ENCODE measurements at regions not wholly inside any gene's neighbourhood (a gene's known extent, or its start where the extent isn't known, plus 50 kb on each side); places are given as distances from the start of the nearest gene placed in this dataset.
"Not testable (repeated sequence)": the region's sequence is repeated elsewhere in the genome, so short reads cannot be mapped to it uniquely, and the experiment has no call there.

DNA sequence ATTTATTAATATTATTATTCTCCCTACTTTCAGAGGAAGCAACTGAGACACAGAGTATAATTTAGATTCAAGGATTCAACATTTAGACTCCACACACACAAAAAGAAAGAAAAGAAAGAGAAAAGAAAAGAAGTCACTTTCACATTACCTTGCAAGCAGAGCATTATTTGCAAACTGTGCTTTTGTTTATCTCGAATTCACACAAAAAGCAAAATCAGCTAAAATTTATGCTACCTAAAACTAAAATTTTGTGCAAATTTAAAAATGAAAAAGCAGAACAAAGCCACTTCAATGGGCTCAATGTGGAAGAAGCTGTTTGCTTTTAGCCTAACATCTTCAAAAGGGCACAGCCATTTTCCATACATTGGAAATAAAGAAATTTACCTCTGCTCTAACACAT lies 1282.7 kb upstream of the GYPC start:
- no peak for DNase-seq

DNA sequence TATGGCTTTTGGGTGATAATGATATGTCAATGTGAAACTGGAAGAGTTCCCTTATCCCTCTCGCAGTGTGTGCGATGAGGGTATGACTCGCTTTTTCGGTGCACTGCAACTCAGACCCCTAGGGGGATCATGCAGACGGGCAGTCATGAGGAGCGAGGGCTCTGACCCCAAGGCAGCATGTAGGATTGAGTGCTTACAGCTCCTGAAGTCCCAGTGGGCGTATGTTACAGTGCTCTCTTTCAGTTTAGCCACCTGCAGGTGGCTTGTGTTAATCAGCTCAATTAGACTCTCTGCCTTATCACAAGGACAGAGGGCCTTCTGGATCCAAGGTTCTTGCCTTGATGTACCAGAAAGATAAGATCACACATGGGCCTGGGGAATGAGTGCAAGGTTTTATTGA lies 1269.9 kb upstream of the GYPC start:
- DNase-seq = no peak

DNA sequence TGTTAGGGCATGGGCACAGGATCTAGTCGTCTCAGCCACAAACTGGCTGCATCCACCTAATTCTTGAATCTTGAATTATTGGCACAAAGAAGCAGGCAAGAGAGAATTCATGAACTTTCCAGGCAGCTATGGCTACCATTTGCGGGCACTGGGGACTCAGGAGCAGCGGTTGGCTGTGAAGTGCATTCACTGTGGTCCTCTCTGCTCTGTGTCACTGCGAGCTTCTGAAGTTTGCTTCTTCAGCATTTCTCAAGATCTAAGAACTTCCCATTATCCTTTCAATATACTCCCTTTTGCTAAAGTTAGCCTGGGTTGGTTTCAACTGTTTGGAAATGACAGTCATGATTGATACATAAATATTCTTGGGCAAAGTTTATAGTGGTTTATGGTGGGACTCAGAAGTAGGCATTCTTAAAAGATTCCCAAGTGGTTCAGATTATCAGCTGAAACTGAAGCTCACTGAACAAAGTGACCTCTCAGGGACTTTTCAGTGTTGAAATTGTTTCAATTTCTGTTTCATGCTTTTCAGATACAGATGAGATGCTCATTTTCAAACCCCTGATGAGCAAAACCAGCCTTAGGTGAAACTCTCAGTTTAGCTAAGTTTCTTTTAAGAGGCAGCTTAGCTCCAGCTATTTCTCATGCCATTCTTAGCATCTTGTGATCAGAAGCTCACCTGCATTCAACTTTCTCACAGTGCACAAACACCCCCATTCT lies 1258.3 kb upstream of the GYPC start:
- no peak for DNase-seq

DNA sequence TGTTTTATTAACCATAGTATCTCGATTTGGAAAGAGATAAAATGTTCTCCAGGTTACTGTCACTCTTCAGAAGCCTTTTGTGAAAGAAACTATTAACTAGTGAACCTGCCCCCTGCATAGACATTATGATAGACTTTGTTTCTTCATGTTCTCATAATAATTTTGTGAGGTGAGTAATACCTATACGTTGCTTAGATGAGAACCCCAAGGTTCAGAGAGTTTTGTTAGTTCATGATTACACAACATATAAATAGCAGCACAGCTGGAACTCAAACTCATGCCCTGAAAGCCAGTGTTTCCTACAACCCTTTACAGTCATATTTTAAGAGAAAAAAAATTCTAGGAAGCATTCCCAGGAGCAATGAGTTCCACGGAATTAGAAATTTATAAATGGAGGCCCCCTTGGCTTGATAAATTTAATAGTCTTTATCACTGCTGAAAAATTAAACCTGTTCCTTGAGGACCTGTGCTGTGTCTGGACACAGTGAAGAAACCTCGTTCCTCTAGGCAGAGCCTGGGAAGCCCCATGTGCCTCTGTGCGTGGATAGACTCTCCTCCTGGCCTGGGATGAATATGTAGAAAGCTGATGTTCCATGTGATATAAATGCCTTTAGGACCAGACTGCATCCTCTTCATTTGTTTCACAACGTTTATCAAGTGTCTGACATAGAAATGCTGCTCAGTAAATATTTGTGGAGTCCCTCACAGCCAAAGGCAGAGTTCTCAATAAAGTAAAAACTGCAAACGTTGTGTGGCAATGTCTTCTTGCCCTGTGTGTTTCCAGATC lies 1257.0 kb upstream of the GYPC start:
- DNase-seq = no peak

DNA sequence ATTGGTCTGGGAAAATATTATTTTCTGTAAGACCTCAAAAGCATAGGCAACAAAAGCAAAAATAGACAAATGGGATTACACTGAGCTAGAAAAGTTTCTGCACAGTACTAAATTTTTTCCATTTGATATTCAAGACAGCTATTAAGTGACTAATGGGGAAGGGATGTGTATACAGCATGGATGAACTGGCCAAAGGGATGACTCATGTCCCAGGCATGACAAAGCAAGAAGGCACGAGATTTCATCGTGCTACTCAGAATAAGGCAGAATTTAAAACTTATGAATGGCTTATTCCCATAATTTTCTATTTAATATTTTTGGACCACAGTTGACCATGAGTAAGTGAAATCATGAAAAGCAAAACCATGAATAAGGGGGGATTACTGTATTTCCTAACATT lies 1250.1 kb upstream of the GYPC start:
- no peak for DNase-seq

DNA sequence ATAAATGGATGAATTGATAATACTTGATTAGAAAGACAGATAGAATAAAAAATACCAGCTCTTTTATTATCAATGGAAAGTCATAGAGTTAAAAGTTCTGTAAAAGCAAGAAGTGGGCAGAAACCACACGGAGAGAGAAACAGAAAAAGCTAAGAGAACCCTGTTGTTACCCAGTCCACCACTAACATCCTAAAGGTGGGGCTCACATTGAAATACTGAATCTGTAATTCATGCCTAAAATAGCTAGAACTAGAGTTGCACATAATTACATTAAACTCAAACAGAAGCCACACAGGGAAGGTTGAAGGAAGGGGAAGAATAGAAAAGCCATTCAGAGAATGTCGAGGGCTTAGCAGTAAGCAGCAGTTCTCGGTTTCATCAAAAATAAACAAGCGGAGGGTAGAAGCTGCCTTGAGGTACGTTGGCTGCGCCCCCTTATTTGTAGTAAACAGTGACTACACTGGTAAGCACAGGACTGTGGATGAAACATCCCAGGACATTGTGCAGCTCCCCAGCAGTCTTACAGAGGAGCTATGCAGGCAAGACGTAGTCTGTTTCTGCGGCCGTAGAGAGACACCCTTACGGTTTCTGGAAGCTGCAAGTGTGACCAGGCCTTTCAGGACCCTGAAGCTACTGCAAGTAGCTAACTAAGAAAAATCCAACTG lies 1247.0 kb upstream of the GYPC start:
- DNase-seq = no peak

DNA sequence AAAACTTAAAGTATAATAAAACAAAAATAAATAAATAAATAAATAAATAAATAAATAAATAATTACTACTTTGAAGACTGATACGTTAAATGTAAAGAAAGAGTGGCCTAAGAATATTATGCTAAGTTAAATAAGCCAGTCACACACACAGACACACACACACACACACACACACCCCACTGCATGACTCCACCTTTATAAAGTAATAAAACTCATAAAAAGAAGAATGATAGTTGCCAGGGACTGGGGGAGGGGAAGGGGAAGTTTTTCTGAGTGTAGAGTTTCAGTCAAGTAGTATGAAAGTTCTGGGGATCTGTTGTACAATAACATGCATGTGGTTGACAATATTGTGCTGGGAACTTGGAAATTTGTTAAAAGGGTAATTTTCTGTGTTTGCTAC lies 1237.5 kb upstream of the GYPC start:
- no peak for DNase-seq

DNA sequence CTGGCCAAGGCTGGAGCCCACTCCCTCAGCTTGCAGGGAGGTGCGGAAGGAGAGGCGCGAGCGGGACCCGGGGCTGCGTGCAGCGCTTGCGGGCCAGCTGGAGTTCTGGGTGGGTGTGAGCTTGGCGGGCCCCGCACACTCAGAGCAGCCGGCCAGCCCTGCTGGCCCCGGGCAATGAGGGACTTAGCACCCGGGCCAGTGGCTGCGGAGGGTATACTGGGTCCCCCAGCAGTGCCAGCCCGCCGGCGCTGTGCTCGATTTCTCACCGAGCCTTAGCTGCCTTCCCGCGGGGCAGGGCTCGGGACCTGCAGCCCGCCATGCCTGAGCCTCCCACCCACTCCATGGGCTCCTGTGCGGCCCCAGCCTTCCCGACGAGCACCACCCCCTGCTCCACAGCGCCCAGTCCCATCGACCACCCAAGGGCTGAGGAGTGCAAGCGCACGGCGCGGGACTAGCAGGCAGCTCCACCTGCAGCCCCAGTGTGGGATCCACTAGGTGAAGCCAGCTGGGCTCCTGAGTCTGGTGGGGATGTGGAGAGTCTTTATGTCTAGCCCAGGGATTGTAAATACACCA lies 1233.7 kb upstream of the GYPC start:
- DNase-seq = not testable (repeated sequence)

DNA sequence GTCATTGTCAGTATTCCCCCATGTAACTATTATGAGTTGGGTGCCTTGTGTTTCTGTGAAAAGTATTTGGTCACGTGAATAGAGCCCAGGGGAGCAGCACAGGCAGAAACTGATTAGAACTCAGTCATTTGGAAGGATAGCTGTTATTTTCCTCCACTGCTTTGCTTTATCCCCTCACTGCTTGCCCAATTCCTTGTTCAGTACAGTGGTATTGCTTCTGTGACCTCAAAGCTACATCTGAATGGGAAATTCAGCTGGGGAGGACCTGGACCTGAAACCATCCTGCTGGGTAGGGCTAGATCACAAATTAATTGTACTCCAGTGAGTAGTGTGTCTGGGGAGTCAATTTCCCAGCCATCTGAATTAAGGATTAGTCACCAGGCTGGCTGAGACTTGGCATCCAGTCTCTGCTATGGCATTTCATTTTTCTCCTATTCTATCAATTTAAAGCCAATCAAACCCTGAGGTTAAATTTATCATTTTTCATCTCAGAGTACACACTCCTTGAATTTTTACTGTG lies 1231.6 kb upstream of the GYPC start:
- no peak for DNase-seq

DNA sequence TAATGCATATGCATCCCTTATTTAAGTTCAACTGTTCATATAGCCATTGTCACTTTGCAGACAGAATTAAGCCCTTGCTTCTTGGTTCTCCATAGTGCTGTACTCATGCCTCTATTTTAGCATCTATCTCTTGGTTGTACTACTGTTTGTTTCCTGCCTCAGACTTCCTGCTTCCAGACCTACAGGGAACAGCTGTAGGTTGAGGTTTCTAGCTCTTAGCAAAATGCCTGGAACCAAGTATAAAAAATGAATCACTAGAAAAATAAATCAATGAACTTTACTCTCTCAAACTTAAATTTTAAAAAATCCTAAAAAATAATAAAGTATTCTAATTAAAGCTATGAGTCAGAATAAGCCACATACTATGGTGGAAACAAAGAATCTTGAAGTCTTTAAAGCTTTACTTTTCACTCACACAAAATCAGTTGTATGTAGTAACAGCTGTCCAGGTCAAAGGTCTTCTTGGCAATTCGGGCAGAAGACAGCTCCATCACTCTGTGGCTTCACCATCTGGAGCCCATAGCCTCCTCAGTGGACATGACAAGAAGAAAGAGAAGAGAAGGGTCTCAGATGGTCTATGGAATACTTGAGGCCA lies 1228.1 kb upstream of the GYPC start:
- no peak for DNase-seq

DNA sequence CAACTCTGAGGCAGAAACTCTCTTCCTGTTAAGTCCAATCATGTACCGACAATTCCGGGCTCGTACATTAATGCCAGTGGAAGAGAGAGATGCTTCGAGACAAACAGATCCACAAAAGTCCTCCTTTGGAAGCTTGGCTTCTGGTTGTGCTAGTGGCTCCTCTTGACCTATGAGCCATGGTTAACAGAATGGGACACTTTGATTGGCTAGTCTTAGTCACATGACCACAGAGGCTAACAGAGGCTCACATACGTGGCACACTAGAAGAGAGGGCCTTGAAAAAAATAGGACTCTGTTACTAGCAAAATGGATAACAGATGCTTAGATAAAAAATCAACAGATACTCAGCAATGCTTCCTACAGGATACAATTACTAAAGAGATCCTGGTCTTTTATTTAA lies 1211.9 kb upstream of the GYPC start:
- no peak for DNase-seq

DNA sequence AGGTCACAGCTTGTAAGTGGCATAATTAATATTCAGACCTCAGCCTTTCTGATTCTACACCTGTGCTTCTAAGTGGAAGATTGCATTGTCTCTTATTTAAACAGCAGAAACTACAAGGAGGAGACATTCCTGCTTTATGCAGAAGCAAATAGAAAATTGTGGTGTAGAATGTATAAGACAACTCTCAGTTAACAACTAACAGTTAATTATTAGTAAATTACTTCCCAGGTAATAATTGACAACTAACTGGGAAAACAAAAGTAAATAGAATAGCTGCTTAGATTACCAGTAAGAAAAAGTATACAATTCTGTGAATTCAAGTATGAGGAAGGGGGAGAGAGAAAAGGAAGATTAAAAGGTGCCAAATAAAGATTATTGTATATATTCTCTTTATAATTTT lies 1210.5 kb upstream of the GYPC start:
- DNase-seq = no peak

DNA sequence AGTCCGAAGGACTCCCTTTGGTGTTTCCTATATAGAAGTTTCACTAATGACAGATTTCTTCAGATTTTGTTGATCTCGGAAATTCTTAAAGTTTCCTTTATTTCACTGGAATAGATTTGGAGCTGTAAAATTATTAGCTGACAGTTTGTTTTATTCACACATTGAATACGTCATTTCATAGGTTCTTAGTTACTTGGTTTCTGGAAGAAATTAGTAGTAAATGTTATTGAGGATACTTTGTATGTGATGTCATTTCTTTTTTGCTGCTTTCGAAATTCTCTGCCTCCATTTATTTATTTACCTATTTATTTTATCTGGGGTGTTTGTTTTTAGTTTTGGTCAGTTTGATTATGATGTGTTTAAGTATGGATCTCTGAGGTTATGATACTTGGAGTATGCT lies 1205.9 kb upstream of the GYPC start:
- no peak for DNase-seq

DNA sequence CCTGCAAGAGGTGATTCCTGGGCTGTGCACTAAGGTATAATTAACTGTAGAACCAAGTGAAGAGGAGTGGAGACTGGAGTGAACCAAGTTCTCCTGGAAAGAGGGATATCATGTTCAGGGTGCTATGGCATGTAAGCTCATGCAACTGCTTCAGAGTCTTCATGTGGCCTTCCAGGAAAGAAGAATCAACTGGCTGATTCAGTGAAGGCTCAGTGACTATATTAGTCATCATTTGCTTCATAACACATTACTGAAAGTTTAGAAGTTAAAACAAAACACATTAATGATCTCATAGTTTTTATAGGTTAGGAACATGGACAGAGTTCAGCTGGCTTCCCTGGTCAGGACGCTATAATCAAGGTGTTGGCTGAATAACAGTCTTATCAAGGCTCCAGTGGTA lies 1200.8 kb upstream of the GYPC start:
- no peak for DNase-seq

DNA sequence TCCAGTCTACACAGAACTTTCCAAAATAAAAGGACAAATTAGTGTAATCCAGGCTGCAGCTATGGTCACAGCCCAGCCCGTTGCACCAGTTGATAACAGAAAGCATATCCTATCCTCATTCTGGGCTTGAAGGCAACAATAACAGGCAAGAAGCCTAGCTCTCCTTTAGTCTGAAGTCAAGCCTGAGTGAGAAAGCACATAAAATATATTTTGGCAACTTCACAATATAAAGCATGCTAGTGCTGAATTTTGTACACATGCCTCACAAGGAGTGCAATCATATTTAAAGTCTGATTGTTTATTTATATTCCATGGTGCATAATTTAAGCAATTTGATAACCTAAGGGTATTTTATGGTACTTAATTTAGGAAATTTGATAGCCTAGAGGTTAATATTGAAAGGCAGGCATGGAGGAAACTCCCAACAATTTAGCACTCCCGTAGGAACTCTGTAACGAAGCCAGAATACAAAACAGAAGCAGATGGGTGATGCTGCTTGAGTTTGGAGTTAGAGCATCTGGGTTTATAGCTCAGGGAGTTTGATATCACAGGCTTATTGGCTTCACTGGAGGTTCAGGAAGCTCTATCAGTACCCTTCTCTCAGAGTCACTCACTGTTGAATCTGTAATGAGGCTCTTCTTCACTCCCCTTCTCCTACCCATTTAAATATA lies 1199.1 kb upstream of the GYPC start:
- DNase-seq = no peak

DNA sequence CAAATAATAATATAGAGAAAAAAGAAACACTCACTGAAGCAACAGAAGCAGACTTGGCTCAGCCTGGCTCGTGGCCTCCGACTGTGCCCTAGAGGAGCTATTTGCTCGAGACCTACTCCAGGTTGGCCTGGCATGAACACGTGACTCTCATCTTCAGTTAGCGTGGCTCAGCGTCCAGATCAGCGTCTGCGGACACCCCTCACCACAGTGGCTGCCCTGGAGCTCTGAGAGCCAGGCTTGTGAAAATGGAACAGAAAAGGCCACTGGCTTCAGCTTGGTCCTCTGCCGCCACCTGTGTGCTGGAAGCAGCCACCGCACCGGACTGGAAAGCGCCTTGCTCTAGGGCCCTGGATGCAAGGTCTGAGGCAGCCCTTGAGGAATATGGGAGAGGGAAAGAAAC lies 1184.0 kb upstream of the GYPC start:
- DNase-seq = no peak

DNA sequence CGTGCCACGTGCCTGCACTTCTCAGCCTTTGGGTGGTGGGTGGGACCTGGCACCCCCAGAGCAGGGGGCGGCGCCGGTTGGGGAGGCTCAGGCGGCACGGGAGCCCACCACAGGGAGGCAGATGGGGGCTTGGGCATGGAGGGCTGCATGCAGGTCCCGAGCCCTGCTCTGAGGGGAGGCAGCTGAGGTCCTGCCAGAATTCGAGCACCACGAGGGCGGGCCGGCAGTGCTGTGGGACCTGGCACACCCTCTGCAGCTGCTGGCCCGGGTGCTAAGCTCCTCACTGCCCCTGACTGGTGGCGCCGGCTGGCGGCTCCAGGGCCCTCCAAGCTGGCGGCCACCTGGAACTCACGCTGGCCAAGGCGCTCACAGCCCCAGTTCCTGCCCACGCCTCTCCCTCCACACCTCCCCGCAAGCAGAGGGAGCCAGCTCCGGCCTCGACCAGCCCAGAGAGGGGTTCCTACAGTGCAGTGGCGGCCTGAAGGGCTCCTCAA lies 1176.8 kb upstream of the GYPC start:
- no peak for DNase-seq

DNA sequence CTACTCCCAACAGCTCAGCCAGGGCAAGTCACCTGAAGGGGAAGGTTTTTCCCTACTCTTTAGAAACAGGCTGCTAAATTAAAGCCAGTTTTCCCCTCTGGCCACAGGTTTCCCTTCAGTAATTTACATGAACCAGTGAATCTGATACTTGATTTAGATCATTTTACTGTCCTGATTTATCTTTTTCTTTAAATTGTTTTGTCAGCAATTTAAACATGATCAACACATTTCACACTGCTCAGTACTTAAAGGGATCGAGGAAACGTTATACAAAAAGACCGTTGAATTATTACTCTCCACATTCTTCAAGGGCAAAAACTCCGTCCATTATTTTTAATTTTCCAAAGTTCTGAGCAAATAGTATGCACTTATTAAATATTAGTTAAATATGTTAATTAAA lies 1165.7 kb upstream of the GYPC start:
- no peak for DNase-seq

DNA sequence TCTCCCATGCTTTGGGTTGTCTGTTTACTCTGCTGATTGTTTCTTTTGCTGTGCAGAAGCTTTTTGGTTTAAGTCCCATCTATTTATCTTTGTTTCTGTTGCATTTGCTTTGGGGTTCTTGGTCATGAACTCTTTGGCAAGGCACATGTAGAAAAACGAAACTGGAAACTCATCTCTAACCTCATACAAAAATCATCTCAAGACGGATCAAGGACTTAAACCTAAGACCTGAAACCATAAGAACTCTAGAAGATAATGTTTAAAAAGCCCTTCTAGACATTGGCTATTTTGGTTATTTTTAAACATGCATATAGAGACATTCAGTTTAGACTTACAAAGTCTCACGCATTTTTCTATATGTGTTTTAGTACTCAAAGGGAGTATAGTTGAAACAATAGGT lies 1164.3 kb upstream of the GYPC start:
- DNase-seq = no peak

DNA sequence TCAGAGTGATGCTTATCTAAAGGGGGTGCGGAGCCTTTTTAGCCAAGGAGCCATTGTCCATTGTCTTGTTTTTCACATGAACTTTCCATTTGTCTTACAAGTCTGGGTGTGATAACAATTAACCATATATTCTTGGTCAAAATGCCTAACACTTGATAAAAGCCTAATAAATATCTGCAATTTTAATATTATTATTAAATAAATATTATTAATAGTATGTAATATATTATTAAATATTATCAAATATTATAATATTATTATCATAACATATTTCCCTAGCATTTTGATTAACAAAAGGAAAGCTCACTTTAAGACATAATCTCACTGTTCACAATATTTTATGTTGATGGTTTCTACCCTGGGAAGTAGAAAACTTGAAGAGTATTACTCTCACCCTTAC lies 1143.6 kb upstream of the GYPC start:
- no peak for DNase-seq

DNA sequence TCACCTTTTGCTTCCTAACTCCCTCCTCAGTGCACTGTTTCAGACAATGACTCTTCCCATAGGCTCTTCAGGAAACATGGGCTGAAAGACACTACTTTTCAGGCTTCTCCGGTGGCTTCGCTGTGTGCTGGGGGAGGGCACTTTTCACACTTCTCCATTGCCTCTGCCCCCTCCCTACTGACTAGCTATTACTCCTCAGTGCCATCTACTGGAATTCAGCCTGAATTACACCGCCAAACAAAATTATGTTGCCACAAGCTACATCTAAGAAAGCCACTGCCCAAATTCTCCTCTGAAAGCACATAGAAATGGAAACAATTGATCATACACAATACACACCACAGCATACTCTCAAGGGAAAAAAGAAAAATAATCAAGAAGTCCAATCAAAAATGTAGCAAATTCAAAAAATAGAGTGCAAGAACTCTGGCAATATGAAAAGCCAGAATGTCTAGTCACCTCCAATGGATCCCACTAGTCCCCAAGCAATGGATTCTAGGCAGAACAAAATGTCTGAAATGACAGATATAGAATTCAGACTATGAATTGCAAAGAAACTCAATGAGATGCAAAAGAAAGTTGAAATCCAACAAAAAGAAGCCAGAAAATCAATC lies 1139.4 kb upstream of the GYPC start:
- DNase-seq = no peak

DNA sequence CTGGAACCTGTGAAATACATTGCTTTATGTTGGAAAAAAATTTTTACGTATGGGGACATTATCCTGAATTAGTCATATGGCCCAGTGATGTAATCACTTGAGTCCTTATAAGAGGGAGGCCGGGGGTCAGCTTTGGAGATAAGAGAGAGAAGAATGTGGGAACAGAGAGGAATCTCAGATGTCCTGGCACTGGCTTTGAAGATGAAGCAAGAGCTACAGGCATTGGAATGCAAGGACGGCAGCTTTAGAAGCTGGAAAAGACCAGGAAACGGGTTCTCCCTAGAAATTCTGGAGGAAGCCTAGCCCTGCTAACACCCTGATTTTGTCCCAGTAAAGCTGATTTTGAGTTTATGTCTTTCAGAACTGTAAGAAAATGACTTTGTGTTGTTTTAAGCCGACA lies 1129.9 kb upstream of the GYPC start:
- DNase-seq = no peak
